Epithelial cell of prostate (primary cell): ENCODE measurements at regions not wholly inside any gene's neighbourhood (a gene's known extent, or its start where the extent isn't known, plus 50 kb on each side); places are given as distances from the start of the nearest gene placed in this dataset.
"Not testable (repeated sequence)": the region's sequence is repeated elsewhere in the genome, so short reads cannot be mapped to it uniquely, and the experiment has no call there.

ENCODE experiments used
- DNase-seq: peaks from one replicate; pipeline ENCODE4 v3.0.0-alpha.2; 2011; ENCODE audit warnings: low read depth, low spot score
- H3K27ac ChIP-seq: fragments of 450-650 bp; 2 replicates; pipeline ENCODE4 v1.5.1; 2017; ENCODE audit warnings: mild to moderate bottlenecking

DNA sequence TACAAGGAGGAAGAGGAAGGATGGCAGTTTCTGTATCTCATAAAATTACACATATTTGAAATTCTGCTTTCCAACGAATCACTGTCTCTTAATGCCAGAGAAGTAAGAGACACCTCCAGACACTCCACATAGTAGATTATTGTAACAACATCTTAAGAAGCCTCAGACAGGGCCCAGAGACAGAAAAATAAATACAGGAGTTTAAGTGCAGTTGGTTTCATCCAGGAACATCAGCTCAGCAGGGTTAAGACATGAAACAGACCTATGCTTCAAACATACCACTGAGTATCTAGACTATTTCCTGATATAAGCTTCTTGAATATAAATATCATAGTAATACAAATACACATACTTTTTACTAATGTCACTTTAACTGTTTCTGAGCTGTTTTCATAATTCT lies 290.3 kb downstream of the ADAMTS20 start:
- no peak for DNase-seq
- no peak overlapping the region for H3K27ac ChIP-seq

- no peak overlapping the region for H3K27ac ChIP-seq
- DNase-seq = no peak
Observed at GRCh38 chr12:43255522-43256111, 296.4 kb downstream of the ADAMTS20 start.

- H3K27ac ChIP-seq = no peak overlapping the region
- no peak for DNase-seq
Observed at GRCh38 chr12:43252585-43252984, 299.4 kb downstream of the ADAMTS20 start.

DNA sequence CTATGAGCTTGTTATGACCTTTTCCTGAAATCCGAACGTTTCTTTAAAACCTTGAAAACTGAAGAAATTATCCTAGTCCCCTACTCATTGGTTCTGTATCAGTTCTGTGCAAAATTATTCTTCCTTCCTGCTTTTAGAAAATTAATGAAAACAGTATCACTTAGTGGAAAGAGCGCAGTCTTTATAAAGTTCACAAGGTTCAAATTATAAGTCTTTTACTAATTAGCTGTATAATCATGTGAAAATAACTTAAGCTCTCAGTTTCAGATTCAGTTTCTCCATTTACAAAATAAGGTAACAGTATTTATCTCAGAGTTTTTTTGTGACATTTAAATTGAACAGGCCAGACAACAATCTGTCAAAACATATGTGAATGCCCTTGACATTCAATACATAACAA lies 306.1 kb downstream of the ADAMTS20 start:
- DNase-seq = no peak
- no peak overlapping the region for H3K27ac ChIP-seq

DNA sequence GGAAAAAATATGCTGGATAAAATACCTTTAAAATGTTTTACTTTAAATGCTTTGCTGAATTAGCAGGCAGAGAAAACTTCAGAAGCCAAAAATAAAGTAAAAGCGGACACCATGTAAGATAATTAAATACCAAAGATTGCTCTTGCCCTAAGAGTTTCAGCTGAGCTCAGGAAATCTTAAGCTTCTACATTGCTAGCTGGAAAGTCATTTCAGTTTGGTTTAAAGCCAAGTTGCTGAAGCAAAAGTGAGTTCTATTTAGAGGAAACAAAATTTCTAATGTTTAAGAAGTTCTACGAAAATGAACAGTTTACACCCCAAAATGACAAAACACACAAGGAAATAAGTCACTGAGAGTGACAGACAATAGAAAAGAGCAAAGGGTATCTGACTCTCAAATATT lies 310.0 kb downstream of the ADAMTS20 start:
- H3K27ac ChIP-seq = no peak overlapping the region
- DNase-seq = no peak

DNA sequence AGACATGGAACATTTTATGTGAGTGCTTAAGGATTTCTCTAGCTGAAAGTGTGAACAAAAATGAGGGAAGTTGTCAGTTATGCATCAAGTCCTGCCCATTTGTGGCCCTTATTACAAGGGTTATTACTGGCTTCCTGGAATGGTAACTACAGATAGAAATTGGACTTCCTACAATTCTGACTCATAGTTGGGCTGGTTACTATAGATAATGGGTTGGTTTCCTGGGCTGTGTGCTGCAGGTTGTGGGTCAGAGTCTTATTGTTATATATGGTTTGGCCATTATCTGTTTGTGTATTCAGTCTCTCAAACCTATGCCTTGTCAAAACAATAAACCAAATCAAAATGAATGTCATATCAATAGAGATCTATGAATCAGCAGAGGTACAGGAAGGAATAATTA lies 313.7 kb downstream of the ADAMTS20 start:
- H3K27ac ChIP-seq = no peak overlapping the region
- DNase-seq = no peak

GRCh38 chr12:43237238-43237879 lies 314.6 kb downstream of the ADAMTS20 start:
- DNase-seq = no peak
- H3K27ac ChIP-seq = no peak overlapping the region

DNA sequence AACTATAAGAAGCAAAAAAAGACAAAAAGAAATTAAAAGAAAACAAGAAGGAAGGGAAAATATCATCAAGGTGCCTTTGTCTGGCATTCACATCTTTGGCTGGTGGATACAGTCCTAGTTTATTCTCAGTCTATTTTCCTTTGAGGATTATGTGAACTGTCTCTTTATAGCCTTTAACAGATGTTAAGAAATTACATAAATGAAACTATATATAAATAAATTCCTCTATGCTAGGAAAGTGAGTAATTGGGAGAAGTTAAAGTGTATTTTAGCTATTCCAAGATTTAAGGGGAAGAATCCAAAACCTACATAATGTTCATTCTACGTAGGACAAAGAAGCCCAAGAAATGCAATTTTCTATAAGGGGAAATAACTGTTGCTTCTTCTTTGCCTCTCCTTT lies 316.3 kb downstream of the ADAMTS20 start:
- DNase-seq = no peak
- H3K27ac ChIP-seq = no peak overlapping the region

DNA sequence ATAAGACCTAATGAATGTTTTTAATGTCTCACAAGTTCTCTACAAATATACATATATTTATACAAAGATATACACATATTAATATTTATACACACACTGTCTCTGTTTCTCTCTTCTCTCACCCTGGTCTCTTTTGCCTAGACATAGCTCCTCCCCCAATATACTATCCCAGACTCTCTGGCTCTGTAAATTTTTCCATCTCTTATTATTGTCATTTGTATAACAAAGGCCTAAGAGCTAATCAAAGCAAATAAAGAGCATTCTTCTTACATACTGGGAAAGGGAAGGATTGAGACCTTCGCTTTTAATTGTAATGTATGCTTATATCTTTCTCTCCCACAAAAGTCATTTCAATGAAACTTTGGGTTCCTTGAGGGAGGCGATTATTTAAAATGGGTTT lies 318.1 kb downstream of the ADAMTS20 start:
- H3K27ac ChIP-seq = no peak overlapping the region
- DNase-seq = no peak

DNA sequence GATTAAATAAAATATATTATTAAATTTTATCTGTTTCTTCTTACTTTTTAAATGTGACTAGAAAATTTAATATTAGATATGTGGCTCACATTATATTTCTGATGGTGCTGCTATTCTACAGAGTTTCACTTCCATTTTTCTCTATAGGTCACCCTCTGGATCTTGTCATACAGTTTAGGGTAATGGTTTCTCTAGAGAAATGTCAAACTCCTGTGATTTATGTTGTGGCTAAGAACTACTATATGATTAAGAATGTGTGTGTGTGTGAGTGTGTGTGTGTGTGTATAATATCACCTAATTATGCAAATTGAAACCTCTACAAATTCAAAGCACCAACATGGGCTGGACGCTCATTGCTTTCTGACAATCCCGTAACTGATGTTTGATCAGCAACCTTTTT lies 325.9 kb downstream of the ADAMTS20 start:
- no peak for DNase-seq
- no peak overlapping the region for H3K27ac ChIP-seq

DNA sequence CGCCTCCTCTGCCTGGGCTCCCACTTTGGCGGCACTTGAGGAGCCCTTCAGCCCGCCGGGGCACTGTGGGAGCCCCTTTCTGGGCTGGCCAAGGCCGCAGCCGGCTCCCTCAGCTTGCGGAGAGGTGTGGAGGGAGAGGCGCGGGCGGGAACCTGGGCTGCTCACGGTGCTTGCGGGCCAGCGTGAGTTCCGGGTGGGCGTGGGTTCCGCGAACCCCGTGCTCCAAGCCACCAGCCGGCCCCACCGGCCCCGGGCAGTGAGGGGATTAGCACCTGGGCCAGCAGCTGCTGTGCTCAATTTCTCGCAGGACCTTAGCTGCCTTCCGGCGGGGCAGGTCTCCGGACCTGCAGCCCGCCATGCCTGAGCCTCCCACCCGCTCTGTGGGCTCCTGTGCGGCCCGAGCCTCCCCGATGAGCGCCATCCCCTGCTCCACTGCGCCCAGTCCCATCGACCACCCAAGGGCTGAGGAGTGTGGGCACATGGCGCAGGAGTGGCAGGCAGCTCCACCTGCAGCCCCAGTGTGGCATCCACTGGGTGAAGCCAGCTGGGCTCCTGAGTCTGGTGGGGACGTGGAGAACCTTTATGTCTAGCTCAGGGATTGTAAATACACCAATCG lies 327.7 kb downstream of the ADAMTS20 start:
- DNase-seq, H3K27ac ChIP-seq: not testable (repeated sequence)

DNA sequence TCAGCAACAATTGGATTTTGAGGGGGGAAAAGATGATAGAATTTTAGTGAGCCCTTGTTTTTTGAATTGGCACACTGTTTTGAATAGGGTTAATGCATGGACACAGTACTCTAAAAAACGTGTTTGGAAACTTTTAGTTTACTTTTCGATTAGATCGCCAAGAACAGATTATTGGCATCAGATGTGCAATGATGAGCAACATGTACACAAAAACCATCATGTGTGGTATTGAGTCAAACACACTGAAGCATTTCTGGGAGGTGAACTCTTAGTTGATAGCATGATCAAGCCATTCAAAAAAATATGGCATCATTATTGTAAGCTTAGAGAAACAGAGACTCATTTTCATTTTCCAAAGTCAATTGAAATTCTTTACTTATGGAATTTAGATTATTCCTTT lies 329.2 kb downstream of the ADAMTS20 start:
- H3K27ac ChIP-seq = no peak overlapping the region
- no peak for DNase-seq

DNA sequence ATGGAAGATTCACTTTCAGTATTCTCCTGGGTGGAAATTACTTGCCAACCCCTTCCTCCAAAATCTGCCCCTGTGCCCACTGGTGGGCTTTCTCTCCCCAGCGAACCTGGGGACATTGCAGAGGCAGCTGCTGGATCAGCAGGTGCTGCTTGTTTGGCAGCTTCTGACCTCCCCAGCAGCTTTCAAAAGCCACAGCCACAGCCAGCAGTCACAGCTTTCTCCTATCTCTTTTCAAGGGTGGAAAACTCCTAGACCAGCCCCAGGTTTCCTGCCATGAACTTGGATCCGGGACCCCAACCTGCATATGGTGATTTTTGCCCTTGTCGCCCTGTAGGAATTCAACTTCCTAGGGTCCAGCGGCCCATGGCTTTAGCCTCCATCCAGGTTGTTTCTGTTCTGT lies 330.8 kb downstream of the ADAMTS20 start:
- H3K27ac ChIP-seq = no peak overlapping the region
- DNase-seq = no peak

GRCh38 chr12:43216490-43216889 lies 335.5 kb downstream of the ADAMTS20 start:
- H3K27ac ChIP-seq = no peak overlapping the region
- no peak for DNase-seq

DNA sequence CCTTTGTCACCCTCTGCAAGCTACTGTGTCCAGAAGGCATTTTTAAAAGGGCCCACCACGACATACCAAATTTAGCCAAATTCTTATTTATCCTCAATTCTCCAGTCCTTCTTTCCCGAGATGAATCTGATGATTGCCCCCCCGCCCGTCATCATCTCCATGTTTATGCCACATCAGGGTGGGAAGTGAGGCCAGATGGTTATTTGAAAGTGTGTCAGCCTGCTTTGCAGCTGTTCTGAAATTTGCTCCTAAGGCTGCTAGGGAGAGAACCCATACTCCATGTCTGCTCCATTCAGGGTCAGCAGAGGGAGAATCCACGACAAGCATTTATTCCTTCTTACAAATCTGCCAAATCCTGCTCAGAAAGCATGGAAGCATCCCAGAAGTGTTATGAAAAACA lies 337.8 kb downstream of the ADAMTS20 start:
- no peak for DNase-seq
- no peak overlapping the region for H3K27ac ChIP-seq

DNA sequence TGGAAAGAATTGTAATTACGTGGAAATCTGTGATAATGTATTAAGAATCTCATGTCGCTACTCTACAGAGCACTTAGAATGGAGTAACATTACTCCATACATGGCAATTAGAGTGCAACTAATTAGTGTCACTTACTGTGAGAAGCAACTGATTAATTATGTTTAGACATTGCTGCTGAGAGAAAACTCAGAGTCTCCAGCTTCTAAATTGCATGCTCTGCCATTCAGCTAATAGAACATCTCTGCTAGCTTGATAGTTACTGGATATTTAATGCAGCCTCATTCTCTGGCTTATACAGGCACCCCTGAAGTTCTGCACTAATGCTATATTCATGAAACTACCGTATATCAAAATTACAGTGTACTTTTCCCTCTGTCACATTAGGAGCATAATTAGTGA lies 338.4 kb downstream of the ADAMTS20 start:
- H3K27ac ChIP-seq = no peak overlapping the region
- no peak for DNase-seq

DNA sequence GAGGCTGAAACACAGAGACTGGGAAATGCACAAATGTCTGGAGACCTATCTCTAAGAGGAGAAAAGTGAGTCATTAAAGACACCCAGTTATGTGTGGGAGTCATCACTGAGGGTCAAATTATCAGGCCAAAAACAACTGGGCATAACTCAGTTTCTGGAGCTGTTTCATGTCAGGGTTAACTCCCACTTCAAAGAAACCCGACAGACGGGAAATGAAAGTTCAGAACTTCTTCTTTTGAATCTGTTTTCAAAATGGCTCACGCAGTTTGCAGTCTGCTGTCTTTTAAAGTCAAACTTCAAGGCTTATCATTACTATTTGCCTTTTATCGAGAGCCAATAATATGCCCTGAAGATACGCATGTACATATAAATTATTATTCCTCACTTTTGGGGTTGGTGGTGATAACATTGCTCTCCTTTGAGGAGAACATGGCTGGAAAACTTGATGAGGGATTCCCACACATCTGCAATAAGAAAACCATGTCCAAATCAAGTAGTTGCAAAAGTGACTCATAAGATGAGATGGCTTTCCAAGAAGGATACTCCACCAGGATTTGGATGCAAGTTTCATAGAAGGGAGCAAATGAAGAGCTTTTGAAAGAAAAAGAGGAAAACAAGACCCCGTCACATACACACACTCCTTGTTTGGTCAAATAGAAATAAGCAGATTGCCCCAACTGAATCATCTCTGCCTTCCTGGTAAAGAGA lies 341.4 kb downstream of the ADAMTS20 start:
- DNase-seq = no peak
- H3K27ac ChIP-seq = no peak overlapping the region

DNA sequence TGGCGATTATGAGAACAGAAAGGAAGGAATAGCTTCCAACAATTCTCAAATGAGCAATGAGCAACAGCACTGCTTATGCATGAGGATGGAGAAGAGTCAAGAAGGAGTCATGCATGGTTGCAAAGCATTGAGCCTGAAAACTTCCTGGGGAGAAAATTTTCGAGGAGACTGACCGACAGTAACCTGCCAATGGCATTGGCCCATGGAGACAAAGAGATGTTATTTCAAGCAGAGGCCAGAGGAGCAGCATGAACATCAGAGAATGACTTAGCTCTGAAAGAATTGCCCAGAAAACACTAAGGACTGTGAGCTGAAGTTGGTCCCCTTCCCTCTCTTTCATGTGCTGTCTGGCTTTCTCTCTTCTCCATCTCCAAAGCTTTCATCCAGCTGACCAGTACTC lies 343.4 kb downstream of the ADAMTS20 start:
- no peak for DNase-seq
- no peak overlapping the region for H3K27ac ChIP-seq

- no peak for DNase-seq
- no peak overlapping the region for H3K27ac ChIP-seq
Observed at GRCh38 chr12:43208221-43208620, 343.8 kb downstream of the ADAMTS20 start.

GRCh38 chr12:43206396-43206795 lies 345.6 kb downstream of the ADAMTS20 start:
- peak; percentile 6 for DNase-seq
- no peak overlapping the region for H3K27ac ChIP-seq

DNA sequence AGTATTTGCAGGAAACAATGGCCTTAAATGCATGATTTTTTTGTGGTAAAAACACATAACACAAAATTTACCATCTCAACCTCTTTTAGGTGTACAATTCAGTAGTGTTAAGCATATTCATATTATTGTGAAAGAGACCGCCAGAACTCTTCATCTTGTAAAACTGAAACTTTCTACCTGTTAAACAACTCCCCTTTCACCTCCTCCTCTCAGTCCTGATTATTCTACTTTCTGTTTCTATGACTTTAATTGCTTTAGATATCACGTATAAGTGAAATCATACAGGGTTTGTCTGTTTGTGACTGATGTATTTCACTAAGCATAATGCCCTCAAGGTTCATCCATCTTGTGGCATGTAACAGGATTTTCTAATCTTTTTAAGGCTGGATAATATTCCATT lies 353.4 kb downstream of the ADAMTS20 start:
- DNase-seq = no peak
- H3K27ac ChIP-seq = no peak overlapping the region
